H9 (cell line): ENCODE measurements at regions not wholly inside any gene's neighbourhood (a gene's known extent, or its start where the extent isn't known, plus 50 kb on each side); places are given as distances from the start of the nearest gene placed in this dataset.

Experiments used
- DNase-seq: peaks from one replicate; pipeline ENCODE4 v3.0.0-alpha.2; 2017
- H2AFZ ChIP-seq: one replicate; pipeline ENCODE4 v1.6.1; 2013; ENCODE audit warnings: mild to moderate bottlenecking, low read length, control low read depth, moderate library complexity
- H2AK5ac ChIP-seq: 2 replicates; pipeline ENCODE4 v1.6.1; 2013; ENCODE audit warnings: low read length, control low read depth, mixed read lengths; ENCODE audit not compliant: insufficient read length
- H2BK120ac ChIP-seq: one replicate; pipeline ENCODE4 v1.6.1; 2013; ENCODE audit warnings: low read depth, mild to moderate bottlenecking, low read length, control low read depth, inconsistent platforms; ENCODE audit not compliant: poor library complexity, severe bottlenecking
- H2BK12ac ChIP-seq: 2 replicates; pipeline ENCODE4 v1.6.1; 2013; ENCODE audit warnings: low read length, control low read depth, mixed read lengths, low read depth; ENCODE audit not compliant: insufficient read length
- H2BK15ac ChIP-seq: 2 replicates; pipeline ENCODE4 v1.6.1; 2013; ENCODE audit warnings: low read depth, low read length, control low read depth
- H2BK20ac ChIP-seq: one replicate; pipeline ENCODE4 v1.6.1; 2013; ENCODE audit warnings: low read depth, mild to moderate bottlenecking, low read length, control low read depth, inconsistent platforms; ENCODE audit not compliant: poor library complexity, severe bottlenecking
- H2BK5ac ChIP-seq: 2 replicates; pipeline ENCODE4 v1.6.1; 2013; ENCODE audit warnings: low read length, control low read depth, mixed read lengths; ENCODE audit not compliant: insufficient read length
- H3K14ac ChIP-seq: 2 replicates; pipeline ENCODE4 v1.6.1; 2013; ENCODE audit warnings: low read length, control low read depth; ENCODE audit not compliant: insufficient read depth
- H3K18ac ChIP-seq: 2 replicates; pipeline ENCODE4 v1.6.1; 2013; ENCODE audit warnings: low read depth, mild to moderate bottlenecking, mixed read lengths, low read length, control low read depth; ENCODE audit not compliant: insufficient read length
- H3K23ac ChIP-seq: 2 replicates; pipeline ENCODE4 v1.6.1; 2013; ENCODE audit warnings: low read length, control low read depth, mixed read lengths, low read depth; ENCODE audit not compliant: insufficient read length
- H3K23me2 ChIP-seq: 2 replicates; pipeline ENCODE4 v1.6.1; 2013; ENCODE audit warnings: low read depth, mild to moderate bottlenecking, mixed read lengths, low read length, control low read depth; ENCODE audit not compliant: insufficient read length, poor library complexity, severe bottlenecking
- H3K27ac ChIP-seq: 2 replicates; pipeline ENCODE4 v1.5.1; 2013; ENCODE audit warnings: low read length, control low read depth, mixed read lengths, low read depth; ENCODE audit not compliant: insufficient read length
- H3K27me3 ChIP-seq: 2 replicates; pipeline ENCODE4 v1.6.1; 2013; ENCODE audit warnings: low read length, control low read depth, inconsistent platforms; ENCODE audit not compliant: insufficient read depth
- H3K4ac ChIP-seq: 2 replicates; pipeline ENCODE4 v1.6.1; 2013; ENCODE audit warnings: low read depth, mild to moderate bottlenecking, control low read depth, inconsistent platforms, low read length, moderate library complexity
- H3K4me1 ChIP-seq: 2 replicates; pipeline ENCODE4 v1.6.1; 2013; ENCODE audit warnings: low read length, control low read depth, inconsistent platforms; ENCODE audit not compliant: insufficient read depth
- H3K4me2 ChIP-seq: 2 replicates; pipeline ENCODE4 v1.6.1; 2013; ENCODE audit warnings: low read length, control low read depth, mixed read lengths; ENCODE audit not compliant: insufficient read length, insufficient read depth
- H3K56ac ChIP-seq: 2 replicates; pipeline ENCODE4 v1.6.1; 2013; ENCODE audit warnings: low read depth, mild to moderate bottlenecking, mixed read lengths, low read length, control low read depth; ENCODE audit not compliant: insufficient read length
- H3K79me1 ChIP-seq: 2 replicates; pipeline ENCODE4 v1.6.1; 2013; ENCODE audit warnings: low read depth, mild to moderate bottlenecking, moderate library complexity, low read length, control low read depth, inconsistent platforms; ENCODE audit not compliant: insufficient read depth, poor library complexity, severe bottlenecking
- H3K79me2 ChIP-seq: 2 replicates; pipeline ENCODE4 v1.6.1; 2013; ENCODE audit warnings: low read length, control low read depth, inconsistent platforms; ENCODE audit not compliant: insufficient read depth
- H3K9ac ChIP-seq: 2 replicates; pipeline ENCODE4 v1.6.1; 2013; ENCODE audit warnings: low read length, control low read depth, mixed read lengths; ENCODE audit not compliant: insufficient read length; ENCODE audit errors: extremely low read depth
- H3K9me3 ChIP-seq: one replicate; pipeline ENCODE4 v1.6.1; 2013; ENCODE audit warnings: low read depth, low read length, inconsistent platforms; ENCODE audit not compliant: control insufficient read depth
- H3T11ph ChIP-seq: one replicate; pipeline ENCODE4 v1.6.1; 2013; ENCODE audit warnings: mild to moderate bottlenecking, low read length, control low read depth, inconsistent platforms
- H4K20me1 ChIP-seq: one replicate; pipeline ENCODE4 v1.6.1; 2013; ENCODE audit not compliant: control insufficient read depth, insufficient read length, insufficient read depth
- H4K5ac ChIP-seq: 2 replicates; pipeline ENCODE4 v1.6.1; 2013; ENCODE audit warnings: low read depth, mild to moderate bottlenecking, mixed read lengths, low read length, control low read depth; ENCODE audit not compliant: insufficient read length
- H4K8ac ChIP-seq: replicated peaks from 2 replicates; pipeline ENCODE4 v1.6.1; 2013; ENCODE audit warnings: low read length, control low read depth, mixed read lengths, low read depth; ENCODE audit not compliant: insufficient read length
- H4K91ac ChIP-seq: 2 replicates; pipeline ENCODE4 v1.6.1; 2013; ENCODE audit warnings: low read depth, mild to moderate bottlenecking, moderate library complexity, mixed read lengths, low read length, control low read depth; ENCODE audit not compliant: insufficient read length
- H3K27ac Mint-ChIP-seq, 3 experiments: 2 replicates in 2 of 3; 3 replicates in 1 of 3; pipeline ENCODE4 v1.8.0; 2020 to 2021; ENCODE audit warnings: mixed read lengths in 3 of 3, mild to moderate bottlenecking in 1 of 3, moderate library complexity in 1 of 3
- H3K27me3 Mint-ChIP-seq: 2 replicates; pipeline ENCODE4 v1.8.0; 2021; ENCODE audit warnings: low read depth, mild to moderate bottlenecking, moderate library complexity, mixed read lengths
- H3K36me3 Mint-ChIP-seq, 3 experiments: 2 replicates in 2 of 3; 3 replicates in 1 of 3; pipeline ENCODE4 v1.8.0; 2020 to 2021; ENCODE audit warnings: low read depth in 3 of 3, mixed read lengths in 3 of 3; ENCODE audit not compliant: insufficient read depth in 1 of 3
- H3K4me1 Mint-ChIP-seq, 2 experiments: 2 replicates each; pipeline ENCODE4 v1.8.0; 2020; ENCODE audit warnings: mixed read lengths in 2 of 2
- H3K4me3 Mint-ChIP-seq, 2 experiments: 2 replicates in 1 of 2; 3 replicates in 1 of 2; pipeline ENCODE4 v1.8.0; 2020 to 2021; ENCODE audit warnings: mild to moderate bottlenecking in 2 of 2, mixed read lengths in 2 of 2, moderate library complexity in 1 of 2
- H3K9me3 Mint-ChIP-seq, 2 experiments: 2 replicates in 1 of 2; 3 replicates in 1 of 2; pipeline ENCODE4 v1.8.0; 2020; ENCODE audit warnings: mild to moderate bottlenecking in 2 of 2, mixed read lengths in 2 of 2, moderate library complexity in 1 of 2
- WGBS: extraction: QIAGEN DNeasy Blood & Tissue Kit; methylation state at CpG from one replicate; pipeline ENCODE4 v1.1.7; 2013; ENCODE audit warnings: missing lambda C conversion rate, low lambda C conversion rate, mixed read lengths; ENCODE audit not compliant: insufficient read length; ENCODE audit errors: extremely low coverage; 5-methylcytosine and 5-hydroxymethylcytosine counted together
- TF ChIP-seq, protein P1 (sequence below): fragments of 200-600 bp; sonication (generic); conservative IDR thresholded peaks from 3 replicates; pipeline ENCODE4 v1.8.0; 2021; ENCODE audit warnings: antibody characterized with exemption, mild to moderate bottlenecking

DNA sequence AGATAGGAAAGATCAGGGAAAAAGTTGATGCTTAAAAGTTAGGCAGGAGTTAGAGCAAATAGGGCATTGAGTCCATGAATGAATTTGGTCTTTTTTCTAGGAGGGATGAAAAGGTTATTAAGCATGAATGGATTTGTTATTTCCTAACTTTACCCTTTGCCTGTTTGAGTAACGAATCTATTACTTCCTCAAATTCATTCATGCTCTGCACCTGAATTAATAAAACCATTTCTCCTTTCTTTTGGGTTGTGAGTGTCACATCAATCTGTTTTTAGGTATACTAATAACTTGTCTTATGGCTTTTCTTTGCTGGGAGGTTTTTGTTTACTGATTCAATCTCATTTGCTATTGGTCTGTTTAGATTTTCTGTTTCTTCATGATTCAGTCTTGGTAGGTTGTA is 1217.7 kb upstream of the CELF2 start:
- Histone ChIP-seq H3K79me1 (no peaks in the 10 kb centered on the region), H3K79me2 (no peaks in the 10 kb centered on the region), H3K27me3 (no peaks in the 10 kb centered on the region), H2AK5ac (no peak overlapping the region), H4K5ac (no peak overlapping the region), H3K18ac (no peak overlapping the region), H2BK20ac (no peak overlapping the region), H3K56ac (no peak overlapping the region), H3K9ac (no peak overlapping the region), H2BK12ac (no peak overlapping the region), H4K20me1 (no peaks in the 10 kb centered on the region), H3T11ph (no peak overlapping the region), H4K91ac (no peak overlapping the region), H2AFZ (no peak overlapping the region), H3K4me2 (no peak overlapping the region), H3K4me1 (no peaks in the 10 kb centered on the region), H3K14ac (no peak overlapping the region), H3K4ac (no peak overlapping the region), H3K9me3 (no peaks in the 10 kb centered on the region), H3K23ac (no peak overlapping the region), H3K27ac (no peak overlapping the region), H2BK120ac (no peak overlapping the region), H3K23me2 (no peaks in the 10 kb centered on the region), H4K8ac (no peak overlapping the region), H2BK5ac (no peak overlapping the region), H2BK15ac (no peak overlapping the region)
- Mint-ChIP-seq H3K9me3 (no peaks in the 10 kb centered on the region), H3K27me3 (no peaks in the 10 kb centered on the region), H3K4me1 (no peaks in the 10 kb centered on the region), H3K4me3 (no peak overlapping the region), H3K36me3 (no peaks in the 10 kb centered on the region), H3K27ac (no peak overlapping the region)
- TF ChIP-seq, protein P1, sequence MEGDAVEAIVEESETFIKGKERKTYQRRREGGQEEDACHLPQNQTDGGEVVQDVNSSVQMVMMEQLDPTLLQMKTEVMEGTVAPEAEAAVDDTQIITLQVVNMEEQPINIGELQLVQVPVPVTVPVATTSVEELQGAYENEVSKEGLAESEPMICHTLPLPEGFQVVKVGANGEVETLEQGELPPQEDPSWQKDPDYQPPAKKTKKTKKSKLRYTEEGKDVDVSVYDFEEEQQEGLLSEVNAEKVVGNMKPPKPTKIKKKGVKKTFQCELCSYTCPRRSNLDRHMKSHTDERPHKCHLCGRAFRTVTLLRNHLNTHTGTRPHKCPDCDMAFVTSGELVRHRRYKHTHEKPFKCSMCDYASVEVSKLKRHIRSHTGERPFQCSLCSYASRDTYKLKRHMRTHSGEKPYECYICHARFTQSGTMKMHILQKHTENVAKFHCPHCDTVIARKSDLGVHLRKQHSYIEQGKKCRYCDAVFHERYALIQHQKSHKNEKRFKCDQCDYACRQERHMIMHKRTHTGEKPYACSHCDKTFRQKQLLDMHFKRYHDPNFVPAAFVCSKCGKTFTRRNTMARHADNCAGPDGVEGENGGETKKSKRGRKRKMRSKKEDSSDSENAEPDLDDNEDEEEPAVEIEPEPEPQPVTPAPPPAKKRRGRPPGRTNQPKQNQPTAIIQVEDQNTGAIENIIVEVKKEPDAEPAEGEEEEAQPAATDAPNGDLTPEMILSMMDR: no peak
- WGBS: no CpG with 5 or more reads among the region's 1 CpG
- DNase-seq: no peak
